IMR-90 (cell line): ENCODE measurements at regions not wholly inside any gene's neighbourhood (a gene's known extent, or its start where the extent isn't known, plus 50 kb on each side); places are given as distances from the start of the nearest gene placed in this dataset.

Source experiments
- ATAC-seq: fragments of 200-7000 bp; cut with Tn5 transposase; 2 replicates; pipeline ENCODE4 v1.9.1; 2020; ENCODE audit warnings: low read depth, mild to moderate bottlenecking, moderate library complexity
- BruUV-seq: library from RNA; stranded (reverse); fragments of 400-500 nt; replicated peaks from 2 replicates; lab custom pipeline; 2021; lab: Mats Ljungman, UMichigan
- CTCF ChIA-PET: fragments of 300-600 bp; formaldehyde crosslinking; extraction: SDS; loops from one replicate; lab custom pipeline; 2021; ENCODE audit warnings: antibody characterized with exemption; lab: Yijun Ruan, JAX
- POLR2A ChIA-PET: fragments of 300-600 bp; sonication (Branson Sonifier 250); formaldehyde crosslinking; loops from one replicate; lab custom pipeline; 2022; ENCODE audit warnings: antibody characterized with exemption; ENCODE audit not compliant: unreplicated experiment; lab: Charles Lee
- DNase-seq: peaks from one replicate; pipeline ENCODE4 v3.0.0; 2013
- H2AFZ ChIP-seq: replicated peaks from 2 replicates; pipeline ENCODE3; 2013; ENCODE audit warnings: low read length, mild to moderate bottlenecking; ENCODE audit not compliant: poor library complexity
- H2AK5ac ChIP-seq: 2 replicates; pipeline ENCODE4 v1.6.1; 2013; ENCODE audit warnings: low read depth, low read length, inconsistent platforms
- H2AK9ac ChIP-seq: replicated peaks from 2 replicates; pipeline ENCODE3; 2013; ENCODE audit warnings: mild to moderate bottlenecking, low read depth, low read length, moderate library complexity; ENCODE audit not compliant: poor library complexity
- H2BK120ac ChIP-seq: 2 replicates; pipeline ENCODE4 v1.6.1; 2013; ENCODE audit warnings: low read depth, low read length, inconsistent platforms
- H2BK15ac ChIP-seq: 3 replicates; pipeline ENCODE4 v1.6.1; 2013; ENCODE audit warnings: low read depth, low read length, inconsistent platforms
- H2BK20ac ChIP-seq: 2 replicates; pipeline ENCODE4 v1.6.1; 2013; ENCODE audit warnings: low read depth, mild to moderate bottlenecking, inconsistent platforms, low read length, moderate library complexity
- H2BK5ac ChIP-seq: 2 replicates; pipeline ENCODE4 v1.6.1; 2013; ENCODE audit warnings: mild to moderate bottlenecking, low read depth, low read length, inconsistent platforms; ENCODE audit not compliant: poor library complexity, severe bottlenecking
- H3K14ac ChIP-seq: replicated peaks from 2 replicates; pipeline ENCODE4 v1.6.1; 2013; ENCODE audit warnings: low read depth, low read length, inconsistent platforms
- H3K18ac ChIP-seq: 2 replicates; pipeline ENCODE4 v1.6.1; 2013; ENCODE audit warnings: low read depth, low read length, control low read depth
- H3K23ac ChIP-seq: 2 replicates; pipeline ENCODE4 v1.6.1; 2013; ENCODE audit warnings: low read depth, low read length, inconsistent platforms
- H3K27ac ChIP-seq: 2 replicates; pipeline ENCODE4 v1.5.1; 2013; ENCODE audit warnings: mild to moderate bottlenecking, control low read depth, low read length; ENCODE audit not compliant: insufficient read depth
- H3K27me3 ChIP-seq: 2 replicates; pipeline ENCODE4 v1.6.1; 2013; ENCODE audit warnings: low read length; ENCODE audit not compliant: control insufficient read depth, insufficient read depth
- H3K36me3 ChIP-seq: 2 replicates; pipeline ENCODE4 v1.6.1; 2013; ENCODE audit warnings: low read length, mixed read lengths; ENCODE audit not compliant: control insufficient read depth, insufficient read depth
- H3K4ac ChIP-seq: 2 replicates; pipeline ENCODE4 v1.6.1; 2013; ENCODE audit warnings: low read depth, low read length, inconsistent platforms
- H3K4me1 ChIP-seq: 2 replicates; pipeline ENCODE4 v1.6.1; 2013; ENCODE audit warnings: low read length, mixed read lengths; ENCODE audit not compliant: control insufficient read depth, insufficient read depth
- H3K4me2 ChIP-seq: 2 replicates; pipeline ENCODE4 v1.6.1; 2013; ENCODE audit warnings: low read depth, mild to moderate bottlenecking, control low read depth, low read length, moderate library complexity
- H3K4me3 ChIP-seq: 2 replicates; pipeline ENCODE4 v1.5.1; 2013; ENCODE audit warnings: low read depth, mild to moderate bottlenecking, control low read depth, low read length, moderate library complexity; ENCODE audit not compliant: insufficient read depth
- H3K56ac ChIP-seq: 2 replicates; pipeline ENCODE4 v1.6.1; 2013; ENCODE audit warnings: low read length, inconsistent platforms; ENCODE audit not compliant: insufficient read depth; ENCODE audit errors: extremely low read depth
- H3K79me1 ChIP-seq, 2 experiments: 2 replicates each; pipeline ENCODE4 v1.6.1; 2013; ENCODE audit warnings: low read length in 2 of 2, inconsistent platforms in 1 of 2, low read depth in 1 of 2
- H3K9ac ChIP-seq: 2 replicates; pipeline ENCODE4 v1.6.1; 2013; ENCODE audit warnings: low read depth, low read length, control low read depth
- H3K9me1 ChIP-seq: 2 replicates; pipeline ENCODE4 v1.6.1; 2013; ENCODE audit warnings: low read length, inconsistent platforms; ENCODE audit not compliant: insufficient read depth
- H3K9me3 ChIP-seq: 2 replicates; pipeline ENCODE4 v1.6.1; 2013; ENCODE audit warnings: low read length; ENCODE audit not compliant: control insufficient read depth, insufficient read depth
- H4K20me1 ChIP-seq: 2 replicates; pipeline ENCODE4 v1.6.1; 2013; ENCODE audit warnings: low read length, inconsistent platforms; ENCODE audit not compliant: insufficient read depth
- H4K5ac ChIP-seq: 2 replicates; pipeline ENCODE4 v1.6.1; 2013; ENCODE audit warnings: mild to moderate bottlenecking, low read depth, low read length, control low read depth
- H4K8ac ChIP-seq, 2 experiments: 2 replicates each; pipeline ENCODE4 v1.6.1; 2013; ENCODE audit warnings: low read depth in 2 of 2, low read length in 2 of 2, control low read depth in 1 of 2, inconsistent platforms in 1 of 2
- H4K91ac ChIP-seq: 2 replicates; pipeline ENCODE4 v1.6.1; 2013; ENCODE audit warnings: low read depth, low read length, inconsistent platforms; ENCODE audit not compliant: insufficient read depth
- BHLHE40 ChIP-seq: fragments of 150-350 bp; IDR thresholded peaks from 2 replicates; pipeline ENCODE4 v1.6.1; 2016; ENCODE audit warnings: mild to moderate bottlenecking, low read depth, low read length
- CEBPB ChIP-seq: IDR thresholded peaks from 2 replicates; pipeline ENCODE4 v1.6.1; 2012; ENCODE audit warnings: low read depth, low read length, improper control_type of control experiment
- CHD1 ChIP-seq: IDR thresholded peaks from 2 replicates; pipeline ENCODE4 v1.6.1; 2012; ENCODE audit warnings: low read depth, low read length, improper control_type of control experiment
- CTCF ChIP-seq: conservative IDR thresholded peaks from 2 replicates; pipeline ENCODE4 v1.5.1; 2012; ENCODE audit warnings: mild to moderate bottlenecking, low read depth, low read length, improper control_type of control experiment
- FOS ChIP-seq: fragments of 150-350 bp; IDR thresholded peaks from 2 replicates; pipeline ENCODE4 v1.6.1; 2016; ENCODE audit warnings: low read depth, low read length
- MAFK ChIP-seq: IDR thresholded peaks from 2 replicates; pipeline ENCODE4 v1.6.1; 2012; ENCODE audit warnings: low read depth, low read length, improper control_type of control experiment
- MAZ ChIP-seq: IDR thresholded peaks from 2 replicates; pipeline ENCODE4 v1.6.1; 2012; ENCODE audit warnings: low read depth, mild to moderate bottlenecking, low read length, improper control_type of control experiment, moderate library complexity, borderline replicate concordance
- RCOR1 ChIP-seq: IDR thresholded peaks from 2 replicates; pipeline ENCODE4 v1.6.1; 2012; ENCODE audit warnings: mild to moderate bottlenecking, low read length, improper control_type of control experiment; ENCODE audit not compliant: insufficient replicate concordance
- USF2 ChIP-seq: fragments of 150-350 bp; IDR thresholded peaks from 2 replicates; pipeline ENCODE4 v1.6.1; 2017; ENCODE audit warnings: mild to moderate bottlenecking, antibody characterized with exemption, low read length, low read depth
- WGBS, 2 experiments: methylation state at CpG; one replicate each; pipeline versions ENCODE4 v1.1.5 to v1.1.7; 2013; ENCODE audit warnings: missing lambda C conversion rate in 2 of 2; ENCODE audit not compliant: insufficient read length in 1 of 2; ENCODE audit errors: extremely low coverage in 2 of 2; 5-methylcytosine and 5-hydroxymethylcytosine counted together
- dilution Hi-C: fragments of 300-500 bp; cut with HindIII; formaldehyde crosslinking; loops from one replicate; pipeline ENCODE4 v1.14.3; 2018; ENCODE audit warnings: low sequenced_read_pairs; ENCODE audit not compliant: unreplicated experiment
- in situ Hi-C: fragments of 300-500 bp; cut with MboI; formaldehyde crosslinking; loops from 3 replicates; pipeline ENCODE4 v1.14.3; 2019; ENCODE audit warnings: low sequenced_read_pairs, inconsistent platforms, mixed read lengths
- intact Hi-C: fragments of 100-400 bp; cut with micrococcal nuclease; formaldehyde crosslinking; loops from 2 replicates; pipeline ENCODE4 v1.10.0; 2022

GRCh38 chr2:190810981-190811587 lies 69.5 kb upstream of the GLS start:
- ATAC-seq (no peak), DNase-seq (no peak)
- dilution Hi-C loops (no loop called here), intact Hi-C loops (no loop called here), in situ Hi-C loops (no loop called here)
- H2BK20ac ChIP-seq = peak overlapping the region; percentile 77; the same call in 1 of the 2 replicates
- H3K14ac ChIP-seq = no peak overlapping the region
- no peak overlapping the region for H2BK5ac ChIP-seq
- 0 out of 2 replicates have a peak overlapping the region, but pooled peaks have one; percentile 9 for H4K91ac ChIP-seq
- H3K18ac ChIP-seq = no peak overlapping the region
- no peak overlapping the region for H4K8ac ChIP-seq
- H3K4me3 ChIP-seq = no peak overlapping the region
- H3K23ac ChIP-seq = no peak overlapping the region
- no peak overlapping the region for H3K27ac ChIP-seq
- 0 out of 3 replicates have a peak overlapping the region, but pooled peaks have one; percentile 22 for H2BK15ac ChIP-seq
- H3K9me3 ChIP-seq = no peaks in the 10 kb centered on the region
- H3K27me3 ChIP-seq = no peaks in the 10 kb centered on the region
- H2AK9ac ChIP-seq = no peak overlapping the region
- no peak overlapping the region for H3K4me2 ChIP-seq
- H4K20me1 ChIP-seq = no peaks in the 10 kb centered on the region
- no peak overlapping the region for H3K56ac ChIP-seq
- ChIA-PET POLR2A (no interaction called here), CTCF (no interaction called here)
- H4K5ac ChIP-seq = no peak overlapping the region
- H2BK120ac ChIP-seq = no peak overlapping the region
- no TSS peak for BruUV-seq
- TF ChIP-seq USF2 (no peak), BHLHE40 (no peak), FOS (no peak), MAZ (no peak), RCOR1 (no peak), CTCF (no peak), CHD1 (no peak), CEBPB (no peak), MAFK (no peak)
- H3K9me1 ChIP-seq = no peaks in the 10 kb centered on the region
- H2AFZ ChIP-seq = no peak overlapping the region
- no peak overlapping the region for H2AK5ac ChIP-seq
- peaks cover 8% of the 10 kb centered on the region for H3K4me1 ChIP-seq
- no peaks in the 10 kb centered on the region for H3K36me3 ChIP-seq
- 50% methylated on average over 2 of the region's 5 CpGs; no CpG with 5 or more reads in 1 of the 2 experiments for WGBS, 2 experiments
- no peak overlapping the region for H3K4ac ChIP-seq
- no peak overlapping the region for H3K9ac ChIP-seq
- H3K79me1 ChIP-seq = no peaks in the 10 kb centered on the region; a peak in 1 of 4 replicates
